OCI-LY1 (cell line): ENCODE measurements at regions not wholly inside any gene's neighbourhood (a gene's known extent, or its start where the extent isn't known, plus 50 kb on each side); places are given as distances from the start of the nearest gene placed in this dataset.

Experiments
- CTCF ChIP-seq: fragments of 200-600 bp; sonication (generic), shearing (Covaris generic); IDR thresholded peaks from 2 replicates; pipeline ENCODE4 v1.5.1; 2017; ENCODE audit warnings: mild to moderate bottlenecking, antibody characterized with exemption, low read length, moderate library complexity, mixed read lengths
- EZH2 ChIP-seq: fragments of 200-600 bp; sonication (generic), shearing (Covaris generic); IDR thresholded peaks from 2 replicates; pipeline ENCODE4 v1.8.0; 2017; ENCODE audit warnings: borderline replicate concordance, mixed run types, mild to moderate bottlenecking, antibody characterized with exemption, low read length, moderate library complexity, mixed read lengths

DNA sequence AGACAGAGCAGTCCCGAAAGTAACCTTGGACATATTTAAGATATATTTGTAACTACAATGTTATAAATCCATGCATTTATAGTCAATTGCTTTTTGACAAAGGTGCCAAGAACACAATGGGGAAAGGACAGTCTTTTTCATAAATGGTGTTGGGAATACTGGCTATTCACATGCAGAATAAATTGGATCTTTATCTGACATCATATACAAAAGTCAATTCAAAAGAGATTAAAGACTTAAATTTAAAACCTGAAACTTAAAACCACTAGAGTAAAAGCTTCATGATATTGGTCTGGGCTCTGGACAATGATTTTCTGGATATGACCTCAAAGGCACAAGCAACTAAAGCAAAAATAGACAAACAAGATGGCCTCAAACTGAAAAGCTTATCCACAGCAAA lies 950.7 kb upstream of the TYRP1 start:
- TF ChIP-seq CTCF (no peak), EZH2 (no peak)
